Thymus (tissue), 11 donors: ENCODE measurements at regions not wholly inside any gene's neighbourhood (a gene's known extent, or its start where the extent isn't known, plus 50 kb on each side); places are given as distances from the start of the nearest gene placed in this dataset.
"Not testable (repeated sequence)": the region's sequence is repeated elsewhere in the genome, so short reads cannot be mapped to it uniquely, and the experiment has no call there.

Experiments
- DNase-seq, 9 donors: peaks; one replicate each; pipeline ENCODE4 v3.0.0-alpha.2; 2013; ENCODE audit warnings: low spot score in 9 of 9, low read depth in 6 of 9, missing footprints in 1 of 9
- H3K27ac ChIP-seq, 2 donors: one replicate each; pipeline ENCODE4 v1.5.1; 2013; ENCODE audit warnings: control low read depth in 1 of 2, low read depth in 1 of 2, low read length in 1 of 2, mild to moderate bottlenecking in 1 of 2, moderate library complexity in 1 of 2
- H3K27me3 ChIP-seq, 2 donors: one replicate each; pipeline ENCODE4 v1.5.1; 2013; ENCODE audit warnings: low read length in 1 of 2; ENCODE audit not compliant: control insufficient read depth in 2 of 2, insufficient read depth in 1 of 2
- H3K36me3 ChIP-seq, 2 donors: one replicate each; pipeline ENCODE4 v1.5.1; 2013; ENCODE audit warnings: low read length in 1 of 2, mild to moderate bottlenecking in 1 of 2, moderate library complexity in 1 of 2; ENCODE audit not compliant: control insufficient read depth in 2 of 2, insufficient read depth in 2 of 2
- H3K4me1 ChIP-seq, 2 donors: one replicate each; pipeline ENCODE4 v1.5.1; 2013; ENCODE audit warnings: low read length in 2 of 2; ENCODE audit not compliant: control insufficient read depth in 2 of 2, insufficient read depth in 2 of 2
- H3K4me3 ChIP-seq, 2 donors: one replicate each; pipeline ENCODE4 v1.5.1; 2013; ENCODE audit warnings: low read length in 2 of 2, control low read depth in 1 of 2, mild to moderate bottlenecking in 1 of 2
- H3K9me3 ChIP-seq, 2 donors: one replicate each; pipeline ENCODE4 v1.5.1; 2013; ENCODE audit warnings: low read length in 1 of 2, mild to moderate bottlenecking in 1 of 2; ENCODE audit not compliant: control insufficient read depth in 2 of 2, insufficient read depth in 1 of 2
- WGBS: extraction: QIAGEN DNeasy Blood & Tissue Kit; methylation state at CpG from one replicate; pipeline ENCODE4 v1.1.7; 2013; 5-methylcytosine and 5-hydroxymethylcytosine counted together
- donor health status: healthy.

DNA sequence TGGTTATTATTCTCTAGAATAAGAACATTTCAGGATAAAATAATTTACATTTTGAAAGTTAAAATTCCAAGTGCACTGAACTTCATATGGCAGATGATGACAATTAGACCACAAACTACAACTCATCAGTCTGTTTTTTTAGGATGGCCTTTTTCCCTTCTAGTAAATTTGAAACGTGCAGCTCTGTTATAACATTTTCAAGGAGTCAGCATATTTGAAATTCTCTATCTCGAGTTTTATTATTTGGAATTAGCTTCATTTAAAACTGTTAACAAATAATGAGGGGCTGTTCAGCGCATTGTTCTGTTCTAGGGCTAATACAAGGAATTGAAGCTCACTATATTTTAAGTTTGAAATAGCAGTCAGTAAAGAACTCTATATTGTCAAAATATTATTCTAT lies 176.9 kb downstream of the ZNF37A start:
- H3K36me3 ChIP-seq, H3K27ac ChIP-seq, H3K4me1 ChIP-seq, H3K27me3 ChIP-seq, H3K9me3 ChIP-seq, DNase-seq, H3K4me3 ChIP-seq: not testable (repeated sequence)
- 60% methylated on average over 3 of the region's 3 CpGs for WGBS

DNA sequence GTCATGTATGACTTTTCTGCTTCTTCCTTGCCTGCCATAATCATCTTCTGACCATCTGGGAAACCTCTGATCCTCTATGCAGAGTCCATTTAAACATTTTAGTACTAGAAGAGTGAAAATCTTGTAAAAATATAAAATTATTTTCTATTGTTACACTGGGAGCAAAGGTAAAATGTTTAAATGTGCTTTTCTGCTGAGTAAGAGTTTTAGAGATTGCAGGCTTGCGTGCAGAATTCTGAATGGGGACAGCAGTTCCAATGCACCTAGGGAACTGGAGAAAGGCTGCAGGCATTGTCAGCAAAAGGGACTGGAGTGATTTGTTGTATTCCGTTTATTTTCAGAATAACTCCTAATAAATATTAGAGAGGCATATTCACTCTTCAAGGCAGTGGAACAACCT lies 180.7 kb downstream of the ZNF37A start:
- WGBS = 87% methylated on average over 2 of the region's 2 CpGs
- H3K4me1 ChIP-seq, H3K36me3 ChIP-seq, DNase-seq, H3K27me3 ChIP-seq, H3K9me3 ChIP-seq, H3K27ac ChIP-seq, H3K4me3 ChIP-seq: not testable (repeated sequence)

DNA sequence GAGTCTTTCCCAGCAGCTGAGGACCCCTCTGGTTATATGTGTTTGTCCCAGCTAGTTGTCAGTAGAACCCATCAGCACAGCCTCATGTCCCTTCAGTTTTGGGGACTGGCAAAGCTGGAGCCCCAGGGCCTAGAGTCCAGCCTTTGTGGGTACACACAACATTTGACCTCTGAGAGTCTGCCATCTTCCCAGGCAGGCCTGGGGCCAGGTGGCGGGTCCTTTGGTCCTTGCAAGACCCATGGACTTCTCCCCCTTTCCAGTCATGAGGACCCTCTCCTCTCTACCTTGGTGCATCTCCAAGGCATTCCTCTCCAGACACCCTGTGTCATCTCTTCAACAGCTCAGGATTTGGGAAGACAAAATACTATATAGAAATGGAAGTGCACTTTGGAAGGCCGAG lies 198.4 kb downstream of the ZNF37A start:
- H3K27ac ChIP-seq, DNase-seq, H3K4me1 ChIP-seq, H3K27me3 ChIP-seq, H3K9me3 ChIP-seq, H3K4me3 ChIP-seq, H3K36me3 ChIP-seq: not testable (repeated sequence)
- WGBS = 89% methylated on average over 1 of the region's 2 CpGs

DNA sequence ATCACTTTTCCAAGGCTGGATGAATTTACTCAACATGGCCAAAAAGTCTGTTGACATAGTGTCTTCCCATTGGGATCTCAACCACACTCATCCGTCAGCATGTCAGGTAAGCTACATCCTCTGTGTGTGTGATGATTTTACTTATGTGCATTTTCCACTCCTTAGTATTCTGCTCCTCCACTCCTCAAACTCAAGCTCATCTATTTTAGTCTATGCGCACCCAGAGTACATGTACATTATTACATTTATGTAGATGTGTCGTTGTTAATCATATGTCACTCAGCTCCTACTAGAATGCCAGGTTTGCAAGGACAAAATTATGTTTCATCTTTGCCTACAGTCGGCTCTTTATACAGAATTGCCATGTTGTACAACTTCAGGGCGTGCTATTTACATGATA lies 216.0 kb downstream of the ZNF37A start:
- WGBS = 84% methylated on average over 5 of the region's 5 CpGs
- H3K4me3 ChIP-seq, H3K27ac ChIP-seq, DNase-seq, H3K36me3 ChIP-seq, H3K27me3 ChIP-seq, H3K4me1 ChIP-seq, H3K9me3 ChIP-seq: not testable (repeated sequence)

DNA sequence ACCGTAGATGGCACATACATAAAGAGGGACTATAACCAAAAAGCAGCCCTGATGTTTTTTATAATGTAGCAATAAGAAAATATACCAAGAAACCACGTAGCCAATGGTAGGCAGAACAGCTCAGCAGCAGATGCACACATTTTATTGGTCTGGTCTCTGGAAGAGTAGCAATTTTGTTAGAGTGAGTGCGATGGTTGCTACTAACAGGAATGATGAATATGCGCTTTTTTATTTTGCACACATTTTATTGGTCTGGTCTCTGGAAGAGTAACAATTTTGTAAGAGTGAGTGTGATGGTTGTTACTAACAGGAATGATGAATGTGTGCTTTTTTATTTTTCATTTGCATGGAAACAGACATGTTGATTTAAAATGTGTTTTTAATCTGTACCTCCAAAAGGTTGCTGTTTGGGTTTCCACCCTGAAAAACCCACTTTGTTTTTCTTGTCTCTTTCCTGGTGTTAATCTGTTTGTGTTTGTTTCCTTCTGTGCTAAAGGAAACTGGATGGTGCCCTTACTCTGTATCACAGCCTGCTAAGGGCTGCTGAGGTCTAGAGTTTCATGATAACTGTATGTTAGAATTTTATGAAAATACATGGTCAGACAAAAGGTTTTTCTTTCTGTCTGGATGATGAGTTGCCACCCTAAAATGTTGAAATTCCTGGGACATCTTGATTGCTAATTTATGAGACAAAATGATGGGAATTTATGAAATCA lies 221.1 kb downstream of the ZNF37A start:
- not testable (repeated sequence) for H3K27ac ChIP-seq, H3K4me1 ChIP-seq, H3K4me3 ChIP-seq, DNase-seq, H3K27me3 ChIP-seq, H3K9me3 ChIP-seq, H3K36me3 ChIP-seq
- 80% methylated on average over 4 of the region's 4 CpGs for WGBS

DNA sequence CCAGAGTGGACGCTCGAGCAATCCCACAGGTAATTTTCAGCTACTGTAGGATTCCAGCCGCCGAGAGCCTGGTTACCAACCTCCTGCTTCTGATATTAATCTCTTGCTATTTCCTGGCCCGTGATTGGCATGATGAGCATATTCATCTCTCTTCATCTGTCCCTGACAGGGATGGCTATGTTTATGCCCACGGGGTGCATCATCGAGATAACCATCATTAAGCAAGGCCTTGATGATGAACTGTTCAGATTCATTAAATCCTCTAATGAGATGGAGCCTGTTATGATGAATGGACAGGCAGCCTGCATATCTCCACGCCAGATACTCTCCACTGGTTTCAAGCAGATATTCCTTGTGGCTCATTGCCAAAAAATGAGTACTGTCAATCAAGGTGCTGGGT lies 227.3 kb downstream of the ZNF37A start:
- not testable (repeated sequence) for H3K27me3 ChIP-seq, H3K27ac ChIP-seq, H3K9me3 ChIP-seq, H3K36me3 ChIP-seq, H3K4me1 ChIP-seq, DNase-seq, H3K4me3 ChIP-seq
- WGBS = 93% methylated on average over 8 of the region's 8 CpGs

DNA sequence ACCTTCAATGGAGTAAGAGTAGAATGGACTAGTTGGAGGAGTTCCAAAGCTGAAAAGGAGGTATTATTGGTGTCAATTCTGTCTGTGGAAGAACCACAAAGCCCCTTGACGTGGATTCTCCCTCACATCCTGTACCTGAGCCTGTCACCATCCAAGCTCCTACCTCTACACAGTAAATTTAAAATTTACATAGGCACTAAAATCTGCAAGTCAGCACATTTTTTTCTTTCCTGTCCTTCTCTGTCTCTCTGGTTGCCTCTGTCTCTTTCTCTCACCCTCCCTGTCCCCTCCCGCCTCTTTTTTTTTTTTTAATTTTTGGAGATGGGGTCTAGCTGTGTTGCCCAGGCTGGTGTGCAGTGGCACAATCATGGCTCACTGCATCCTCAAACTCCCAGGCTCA lies 236.2 kb downstream of the ZNF37A start:
- not testable (repeated sequence) for H3K9me3 ChIP-seq, H3K4me3 ChIP-seq, H3K4me1 ChIP-seq, DNase-seq, H3K27me3 ChIP-seq, H3K36me3 ChIP-seq, H3K27ac ChIP-seq
- 84% methylated on average over 2 of the region's 2 CpGs for WGBS

DNA sequence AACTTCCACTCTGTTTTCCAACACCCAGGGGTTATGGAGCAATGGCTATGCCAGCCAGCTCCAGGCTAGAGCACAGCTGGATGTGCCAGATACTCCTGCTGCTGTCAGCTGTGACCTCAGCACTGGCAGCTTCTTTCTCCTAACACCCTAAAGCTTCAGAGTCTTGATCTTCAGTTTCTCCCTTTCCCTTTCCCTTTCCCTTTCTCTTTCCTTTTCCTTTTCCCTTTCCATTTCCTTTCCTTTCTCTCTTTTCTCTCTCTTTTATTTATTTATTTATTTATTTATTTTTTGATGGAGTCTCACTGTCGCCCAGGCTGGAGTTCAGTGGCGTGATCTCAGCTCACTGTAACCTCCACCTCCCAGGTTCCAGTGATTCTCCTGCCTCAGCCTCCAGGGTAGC lies 237.0 kb downstream of the ZNF37A start:
- H3K27ac ChIP-seq = not testable (repeated sequence)
- 93% methylated on average over 2 of the region's 2 CpGs for WGBS

DNA sequence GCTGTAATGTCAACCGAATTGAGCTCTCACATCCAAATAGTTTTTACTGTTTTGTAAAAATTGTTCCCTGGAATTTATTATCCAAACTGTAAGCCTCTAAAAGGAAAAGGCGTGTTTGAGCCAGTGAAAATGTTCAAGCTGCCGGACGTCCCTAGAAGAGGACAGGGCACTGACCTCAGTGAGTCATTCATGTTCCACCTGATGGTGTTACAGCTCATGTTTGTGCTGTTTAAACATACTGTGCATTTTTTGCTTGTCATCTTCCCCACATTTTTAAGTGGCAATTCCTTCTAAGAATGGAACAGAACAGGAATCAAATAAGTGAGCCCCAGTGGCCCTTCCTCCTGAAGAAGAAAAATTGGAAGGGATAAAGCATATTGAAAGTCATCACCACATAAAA lies 239.6 kb downstream of the ZNF37A start:
- H3K36me3 ChIP-seq, H3K4me1 ChIP-seq, H3K4me3 ChIP-seq, DNase-seq, H3K27ac ChIP-seq, H3K9me3 ChIP-seq, H3K27me3 ChIP-seq: not testable (repeated sequence)
- WGBS = 85% methylated on average over 3 of the region's 4 CpGs

More for the DNA sequence above, 237.0 kb downstream of the ZNF37A start:
- not testable (repeated sequence) for H3K4me1 ChIP-seq, H3K36me3 ChIP-seq, H3K9me3 ChIP-seq, H3K4me3 ChIP-seq, DNase-seq, H3K27me3 ChIP-seq

DNA sequence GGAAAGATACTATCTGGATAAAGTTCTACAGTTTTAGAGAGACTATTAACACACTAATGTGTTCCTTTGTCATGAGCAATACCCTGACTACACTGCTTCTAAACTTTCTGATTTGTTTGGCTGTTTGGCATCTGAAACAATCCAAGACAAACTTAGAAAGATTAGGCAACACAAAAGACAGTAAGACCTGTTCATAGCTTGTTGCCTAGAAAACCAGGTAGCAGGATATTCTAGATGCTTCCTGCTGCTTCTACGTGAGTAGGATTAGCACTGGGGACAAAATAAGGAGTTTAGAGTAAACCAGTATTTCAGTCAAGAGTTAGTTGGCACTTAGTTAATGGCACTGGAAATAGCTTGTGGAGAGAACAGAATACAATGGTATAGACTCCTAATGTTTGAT lies 256.5 kb downstream of the ZNF37A start:
- not testable (repeated sequence) for H3K27ac ChIP-seq, H3K36me3 ChIP-seq, H3K9me3 ChIP-seq, H3K4me1 ChIP-seq, DNase-seq, H3K27me3 ChIP-seq, H3K4me3 ChIP-seq
- 94% methylated on average over 1 of the region's 1 CpG for WGBS
